ENCODE measurements at regions not wholly inside any gene's neighbourhood (a gene's known extent, or its start where the extent isn't known, plus 50 kb on each side); places are given as distances from the start of the nearest gene placed in this dataset.

GRCh38 chr4:130545171-130545570, 1449.2 kb downstream of the C4orf33 start:
- no peak for TF ChIP-seq GATA3 (IDR thresholded peaks at IDR 0.05; ENCODE audit: low read depth, low read length)
- TF ChIP-seq GATA2 (IDR thresholded peaks at IDR 0.05; ENCODE audit: low read depth, low read length), result no peak

DNA sequence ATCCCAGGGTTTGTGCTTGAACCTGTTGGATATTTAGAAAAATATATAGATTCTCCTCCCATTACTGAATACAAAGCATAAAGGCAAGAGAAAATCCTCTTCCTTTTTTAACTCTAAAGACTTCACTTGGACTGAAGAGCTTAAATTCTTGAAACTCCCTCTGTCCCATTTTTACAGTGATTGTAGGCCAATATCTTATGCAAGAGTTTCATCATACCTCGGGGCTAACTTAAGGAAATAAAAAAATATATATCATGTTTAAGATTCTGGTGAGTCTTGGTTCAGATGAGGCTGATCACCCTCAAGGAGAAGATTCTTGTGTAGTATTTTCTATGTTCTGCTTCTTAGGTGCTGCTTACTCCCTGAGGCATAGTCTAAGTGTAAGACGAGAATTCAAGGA, 1449.6 kb downstream of the C4orf33 start:
- no peak for TF ChIP-seq GATA3 (IDR thresholded peaks at IDR 0.05; ENCODE audit: low read depth, low read length)
- TF ChIP-seq GATA2 (IDR thresholded peaks at IDR 0.05; ENCODE audit: low read depth, low read length), result no peak

- TF ChIP-seq GATA2 (IDR thresholded peaks at IDR 0.05; ENCODE audit: low read depth, low read length) (no peak), GATA3 (IDR thresholded peaks at IDR 0.05; ENCODE audit: low read depth, low read length) (no peak)
These were observed 1463.3 kb downstream of the C4orf33 start for GRCh38 chr4:130559268-130559667.

DNA sequence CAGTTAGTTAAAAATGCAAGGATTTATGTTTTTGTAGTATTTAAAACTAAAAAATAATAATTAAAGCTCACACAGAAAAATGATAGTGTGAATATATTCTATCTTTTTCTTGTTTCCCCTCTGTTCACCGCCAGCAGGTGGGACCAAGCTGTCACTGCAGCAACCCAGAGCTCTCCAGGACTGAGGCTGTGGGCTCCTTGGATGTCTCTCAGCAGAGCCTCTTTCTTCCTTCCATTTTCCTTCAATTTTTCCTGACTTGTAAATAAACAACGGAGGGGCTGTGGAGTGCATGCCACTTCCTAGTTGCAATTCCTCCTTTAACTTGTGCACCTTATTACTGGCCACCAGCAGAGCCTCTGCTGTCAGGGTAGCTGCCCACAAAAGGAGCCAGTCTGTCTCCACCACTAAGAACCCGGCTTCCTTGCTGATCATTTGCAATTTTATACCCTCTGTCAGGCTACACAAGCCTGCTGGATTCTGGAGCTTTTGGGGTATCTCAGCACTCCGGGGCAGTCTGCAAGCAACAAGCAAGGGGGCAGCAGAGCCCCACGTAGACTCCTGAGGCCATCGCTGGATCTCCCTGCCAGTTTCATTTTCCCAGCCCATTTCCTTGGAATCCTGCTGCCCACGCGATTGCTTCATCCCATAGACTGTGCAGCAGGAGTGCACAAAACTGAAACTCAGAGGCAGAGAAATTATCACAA, 1467.4 kb downstream of the C4orf33 start:
- TF ChIP-seq GATA2 (IDR thresholded peaks at IDR 0.05; ENCODE audit: low read depth, low read length) (no peak), GATA3 (IDR thresholded peaks at IDR 0.05; ENCODE audit: low read depth, low read length) (no peak)

DNA sequence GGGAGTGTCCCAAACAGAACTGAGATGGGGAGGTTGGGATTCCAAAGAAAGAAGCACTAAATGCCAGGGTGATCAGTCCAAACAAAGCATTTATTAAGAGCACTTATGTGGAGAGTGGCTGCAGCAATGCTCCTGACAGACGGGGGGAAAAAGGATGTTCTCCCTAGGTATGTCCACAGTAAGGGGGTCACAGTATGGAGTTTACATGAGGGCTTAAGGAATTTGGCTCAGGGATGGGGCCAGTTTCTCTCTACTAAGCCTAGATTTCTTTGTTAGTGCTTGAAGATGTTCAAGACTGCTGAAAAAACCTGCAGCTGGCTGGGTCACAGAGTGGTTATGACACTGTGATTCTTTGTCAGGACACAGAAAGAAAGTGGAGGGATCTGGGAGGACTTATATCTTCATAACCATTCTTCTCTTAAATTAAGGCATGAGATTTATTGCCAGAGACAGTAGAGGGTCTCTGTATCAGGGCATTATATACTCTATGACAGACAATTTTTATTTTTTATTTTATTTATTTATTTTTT, 1468.0 kb downstream of the C4orf33 start:
- TF ChIP-seq GATA2 (IDR thresholded peaks at IDR 0.05; ENCODE audit: low read depth, low read length), result no peak
- no peak for TF ChIP-seq GATA3 (IDR thresholded peaks at IDR 0.05; ENCODE audit: low read depth, low read length)

- TF ChIP-seq GATA2 (IDR thresholded peaks at IDR 0.05; ENCODE audit: low read depth, low read length), result no peak
- TF ChIP-seq GATA3 (IDR thresholded peaks at IDR 0.05; ENCODE audit: low read depth, low read length), result no peak
These were observed 1472.8 kb downstream of the C4orf33 start for GRCh38 chr4:130568746-130569145.

DNA sequence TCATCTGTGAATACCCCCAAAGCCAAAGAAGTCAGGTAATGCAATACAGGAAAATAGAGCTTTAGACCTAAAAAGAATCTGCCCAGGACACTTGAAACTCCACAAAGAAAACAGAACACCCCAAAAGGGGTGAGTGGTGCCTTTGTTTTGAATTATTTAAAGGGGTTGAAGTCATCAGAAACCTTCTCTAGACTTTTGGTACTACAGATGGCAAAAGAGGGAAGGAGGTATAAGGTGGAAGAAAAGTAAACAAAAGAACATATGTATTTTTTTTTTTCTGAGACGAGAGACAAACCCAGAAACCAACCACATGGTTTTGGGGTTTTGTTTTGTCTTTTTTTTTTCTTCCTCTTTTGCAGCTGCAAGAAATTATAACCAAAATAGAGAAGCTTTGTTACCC, 1477.8 kb downstream of the C4orf33 start:
- TF ChIP-seq GATA3 (IDR thresholded peaks at IDR 0.05; ENCODE audit: low read depth, low read length) (no peak), GATA2 (IDR thresholded peaks at IDR 0.05; ENCODE audit: low read depth, low read length) (no peak)

DNA sequence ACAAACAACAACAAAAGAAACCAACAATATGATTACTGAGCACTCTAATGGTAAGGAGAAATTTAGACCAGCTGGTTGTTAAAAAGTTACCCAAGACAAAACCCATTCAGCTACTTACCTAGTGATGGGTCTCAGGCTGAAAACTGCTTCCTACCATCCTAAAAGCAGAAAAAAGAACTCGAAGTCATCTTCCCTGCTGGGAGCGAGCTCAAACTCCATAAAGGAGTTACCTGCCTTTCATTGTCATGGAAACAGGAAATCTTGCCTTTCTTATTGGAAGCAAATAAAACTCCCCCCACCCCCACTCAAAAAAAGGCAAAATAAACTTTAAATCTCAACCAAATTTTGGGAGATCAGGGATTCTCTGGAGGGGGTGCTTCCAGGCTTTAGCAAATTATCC, 1478.3 kb downstream of the C4orf33 start:
- TF ChIP-seq GATA3 (IDR thresholded peaks at IDR 0.05; ENCODE audit: low read depth, low read length) (no peak), GATA2 (IDR thresholded peaks at IDR 0.05; ENCODE audit: low read depth, low read length) (no peak)

DNA sequence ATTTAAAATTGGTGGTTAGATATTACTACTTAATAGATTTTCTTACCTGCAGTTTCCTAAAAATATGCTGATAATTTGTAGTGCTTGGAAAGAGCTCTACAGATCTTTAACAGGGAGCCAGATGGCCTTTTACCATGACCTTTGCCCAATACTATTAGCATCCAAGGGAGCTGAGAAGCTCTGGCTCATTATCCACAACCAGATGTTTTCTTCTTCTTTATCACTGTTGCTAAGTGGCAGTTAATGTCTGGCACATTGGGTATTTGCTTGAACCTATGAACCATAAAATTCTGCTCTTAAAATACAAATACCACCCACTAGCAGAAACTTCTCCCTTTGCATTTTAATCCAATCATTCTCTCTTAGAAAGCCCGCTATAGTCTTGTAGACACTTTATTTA, 1480.3 kb downstream of the C4orf33 start:
- no peak for TF ChIP-seq GATA2 (IDR thresholded peaks at IDR 0.05; ENCODE audit: low read depth, low read length)
- peak; percentile 35; the same call in 1 of the 2 replicates for TF ChIP-seq GATA3 (IDR thresholded peaks at IDR 0.05; ENCODE audit: low read depth, low read length)

DNA sequence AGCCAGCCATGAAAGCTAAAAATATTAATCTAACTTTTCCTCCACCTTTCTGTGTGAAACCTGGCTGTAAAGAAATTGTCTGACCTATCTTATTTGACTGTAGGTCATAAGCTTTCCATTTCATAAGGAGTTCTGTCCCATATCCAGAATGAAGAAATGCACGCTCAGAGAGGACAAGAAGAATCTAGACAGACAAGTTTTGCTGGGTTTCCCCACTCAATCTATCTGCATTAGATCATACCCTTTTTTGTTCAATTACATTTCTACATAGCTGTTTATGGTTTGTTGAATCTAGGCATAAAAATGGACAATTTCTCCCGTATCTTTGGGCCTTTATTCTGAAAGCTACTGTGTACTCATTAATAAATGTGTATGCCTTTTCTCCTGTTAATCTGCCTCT, 1495.1 kb downstream of the C4orf33 start:
- no peak for TF ChIP-seq GATA3 (IDR thresholded peaks at IDR 0.05; ENCODE audit: low read depth, low read length)

- TF ChIP-seq GATA3 (IDR thresholded peaks at IDR 0.05; ENCODE audit: low read depth, low read length) (no peak), GATA2 (IDR thresholded peaks at IDR 0.05; ENCODE audit: low read depth, low read length) (no peak)
These were observed 1504.8 kb downstream of the C4orf33 start for GRCh38 chr4:130600706-130601105.

- TF ChIP-seq GATA2 (IDR thresholded peaks at IDR 0.05; ENCODE audit: low read depth, low read length), result no peak
- TF ChIP-seq GATA3 (IDR thresholded peaks at IDR 0.05; ENCODE audit: low read depth, low read length), result no peak
These were observed 1507.1 kb downstream of the C4orf33 start for GRCh38 chr4:130603043-130603442.

DNA sequence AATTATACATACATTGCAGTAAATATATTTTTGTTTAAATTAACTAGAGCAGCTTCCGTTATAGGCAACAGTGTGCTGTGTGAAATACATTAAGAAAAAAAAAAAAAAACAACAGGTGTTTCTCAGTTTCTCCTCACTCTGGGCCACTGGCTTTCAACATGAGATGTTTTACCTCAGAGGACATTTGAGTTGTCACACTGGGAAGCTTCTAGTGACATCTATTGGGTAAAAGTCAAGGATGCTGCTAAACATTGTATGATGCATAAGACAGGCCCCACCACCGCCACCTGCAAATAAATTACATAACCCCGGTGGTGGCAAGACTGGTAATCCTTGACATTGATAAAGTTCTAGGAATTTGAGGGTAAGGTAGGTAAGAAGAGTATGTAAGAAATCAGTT, 1512.2 kb downstream of the C4orf33 start:
- TF ChIP-seq GATA2 (IDR thresholded peaks at IDR 0.05; ENCODE audit: low read depth, low read length) (no peak), GATA3 (IDR thresholded peaks at IDR 0.05; ENCODE audit: low read depth, low read length) (no peak)

GRCh38 chr4:130628531-130628930, 1532.6 kb downstream of the C4orf33 start:
- TF ChIP-seq GATA2 (IDR thresholded peaks at IDR 0.05; ENCODE audit: low read depth, low read length) (no peak), GATA3 (IDR thresholded peaks at IDR 0.05; ENCODE audit: low read depth, low read length) (no peak)

GRCh38 chr4:130632731-130633604, 1537.0 kb downstream of the C4orf33 start:
- TF ChIP-seq GATA2 (IDR thresholded peaks at IDR 0.05; ENCODE audit: low read depth, low read length) (no peak), GATA3 (IDR thresholded peaks at IDR 0.05; ENCODE audit: low read depth, low read length) (no peak)
